Gastroesophageal sphincter (tissue), 3 donors: ENCODE measurements at regions not wholly inside any gene's neighbourhood (a gene's known extent, or its start where the extent isn't known, plus 50 kb on each side); places are given as distances from the start of the nearest gene placed in this dataset.

Experiments
- POLR2A ChIP-seq, 2 donors: fragments of 450-650 bp; IDR thresholded peaks; one replicate each; pipeline ENCODE4 v1.6.1; 2017; ENCODE audit warnings: antibody characterized with exemption in 2 of 2, mild to moderate bottlenecking in 2 of 2, moderate library complexity in 1 of 2
- TF ChIP-seq, protein P1 (sequence below), 4 experiments: fragments of 200-600 bp in 2 of 4; fragments of 450-650 bp in 2 of 4; sonication (generic) in 1 of 4; IDR thresholded peaks; one replicate each; pipeline ENCODE4 v1.5.1; 2017 to 2019; ENCODE audit warnings: antibody characterized with exemption in 4 of 4, mild to moderate bottlenecking in 2 of 4, moderate library complexity in 2 of 4

- TF ChIP-seq, protein P1, sequence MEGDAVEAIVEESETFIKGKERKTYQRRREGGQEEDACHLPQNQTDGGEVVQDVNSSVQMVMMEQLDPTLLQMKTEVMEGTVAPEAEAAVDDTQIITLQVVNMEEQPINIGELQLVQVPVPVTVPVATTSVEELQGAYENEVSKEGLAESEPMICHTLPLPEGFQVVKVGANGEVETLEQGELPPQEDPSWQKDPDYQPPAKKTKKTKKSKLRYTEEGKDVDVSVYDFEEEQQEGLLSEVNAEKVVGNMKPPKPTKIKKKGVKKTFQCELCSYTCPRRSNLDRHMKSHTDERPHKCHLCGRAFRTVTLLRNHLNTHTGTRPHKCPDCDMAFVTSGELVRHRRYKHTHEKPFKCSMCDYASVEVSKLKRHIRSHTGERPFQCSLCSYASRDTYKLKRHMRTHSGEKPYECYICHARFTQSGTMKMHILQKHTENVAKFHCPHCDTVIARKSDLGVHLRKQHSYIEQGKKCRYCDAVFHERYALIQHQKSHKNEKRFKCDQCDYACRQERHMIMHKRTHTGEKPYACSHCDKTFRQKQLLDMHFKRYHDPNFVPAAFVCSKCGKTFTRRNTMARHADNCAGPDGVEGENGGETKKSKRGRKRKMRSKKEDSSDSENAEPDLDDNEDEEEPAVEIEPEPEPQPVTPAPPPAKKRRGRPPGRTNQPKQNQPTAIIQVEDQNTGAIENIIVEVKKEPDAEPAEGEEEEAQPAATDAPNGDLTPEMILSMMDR (IDR thresholded peaks at IDR 0.05), result no peak
- no peak for TF ChIP-seq POLR2A (IDR thresholded peaks at IDR 0.05)
These were observed 168.3 kb upstream of the POU3F3 start for GRCh38 chr2:104685591-104685990.
